Transverse colon (tissue), 4 donors: ENCODE measurements at regions not wholly inside any gene's neighbourhood (a gene's known extent, or its start where the extent isn't known, plus 50 kb on each side); places are given as distances from the start of the nearest gene placed in this dataset.

Source experiments
- DNase-seq: peaks from one replicate; pipeline ENCODE4 v3.0.0-alpha.2; 2019
- H3K27ac ChIP-seq, 4 donors: fragments of 200-600 bp; sonication (generic); 2 replicates each; pipeline ENCODE4 v1.5.1; 2016 to 2018; ENCODE audit warnings: inconsistent platforms in 4 of 4
- H3K27me3 ChIP-seq: fragments of 200-600 bp; sonication (generic); 2 replicates; pipeline ENCODE4 v1.5.1; 2017; ENCODE audit warnings: inconsistent platforms
- H3K36me3 ChIP-seq, 4 donors: fragments of 200-600 bp; sonication (generic); 2 replicates each; pipeline ENCODE4 v1.5.1; 2017 to 2019; ENCODE audit warnings: inconsistent platforms in 4 of 4
- H3K4me1 ChIP-seq, 4 donors: fragments of 200-600 bp; sonication (generic); 2 replicates each; pipeline ENCODE4 v1.5.1; 2017 to 2020; ENCODE audit warnings: inconsistent platforms in 4 of 4
- H3K4me3 ChIP-seq, 4 donors: fragments of 200-600 bp; sonication (generic); 1 replicate in 1 of 4; 2 replicates in 3 of 4; pipeline versions ENCODE4 v1.5.1 to v1.6.1; 2017 to 2019; ENCODE audit warnings: inconsistent platforms in 4 of 4
- H3K9me3 ChIP-seq, 2 donors: fragments of 200-600 bp; sonication (generic); 2 replicates each; pipeline ENCODE4 v1.5.1; 2017 to 2019; ENCODE audit warnings: inconsistent platforms in 2 of 2
- EP300 ChIP-seq: sonication (generic); formaldehyde crosslinking; IDR thresholded peaks from one replicate; pipeline ENCODE4 v1.6.1; 2017; ENCODE audit warnings: antibody characterized with exemption, low read depth
- POLR2A ChIP-seq: fragments of 450-650 bp; IDR thresholded peaks from one replicate; pipeline ENCODE4 v1.6.1; 2016; ENCODE audit warnings: antibody characterized with exemption, mild to moderate bottlenecking, moderate library complexity
- POLR2AphosphoS5 ChIP-seq, 3 donors: sonication (generic); formaldehyde crosslinking; IDR thresholded peaks; one replicate each; pipeline ENCODE4 v1.6.1; 2016; ENCODE audit warnings: antibody characterized with exemption in 3 of 3
- whole genome bisulfite sequencing, 2 donors: methylation state at CpG; one replicate each; pipeline ENCODE4 v1.1.5; 2018; ENCODE audit warnings: low coverage in 1 of 2; 5-methylcytosine and 5-hydroxymethylcytosine counted together
- in situ Hi-C, 4 donors: fragments of 200-750 bp; cut with MboI; loops; one replicate each; pipeline versions ENCODE4 v1.15.0 to v1.15.1; 2017; ENCODE audit warnings: low sequenced_read_pairs in 3 of 4, low pct_ligation_motif_present in 1 of 4, low pct_unique_long_range_greater_than_20kb in 1 of 4
- intact Hi-C: fragments of 100-400 bp; cut with DNase I; formaldehyde crosslinking; loops from one replicate; pipeline ENCODE4 v1.15.1; 2023; ENCODE audit warnings: low total_unique reads
- small RNA-seq, 4 donors: library from RNA; depleted of rRNA; stranded (forward); fragments of <200 nt; gene quantifications; one replicate each; pipeline ENCODE3, GENCODE V24; 2016
- TF ChIP-seq, protein P1 (sequence below), 5 experiments: fragments of 200-600 bp in 3 of 5; fragments of 450-650 bp in 2 of 5; sonication (generic) in 3 of 5; IDR thresholded peaks; 1 replicate in 2 of 5; 2 replicates in 3 of 5; pipeline ENCODE4 v1.5.1; 2016 to 2017; ENCODE audit warnings: antibody characterized with exemption in 5 of 5, inconsistent platforms in 3 of 5, mild to moderate bottlenecking in 2 of 5, moderate library complexity in 1 of 5

DNA sequence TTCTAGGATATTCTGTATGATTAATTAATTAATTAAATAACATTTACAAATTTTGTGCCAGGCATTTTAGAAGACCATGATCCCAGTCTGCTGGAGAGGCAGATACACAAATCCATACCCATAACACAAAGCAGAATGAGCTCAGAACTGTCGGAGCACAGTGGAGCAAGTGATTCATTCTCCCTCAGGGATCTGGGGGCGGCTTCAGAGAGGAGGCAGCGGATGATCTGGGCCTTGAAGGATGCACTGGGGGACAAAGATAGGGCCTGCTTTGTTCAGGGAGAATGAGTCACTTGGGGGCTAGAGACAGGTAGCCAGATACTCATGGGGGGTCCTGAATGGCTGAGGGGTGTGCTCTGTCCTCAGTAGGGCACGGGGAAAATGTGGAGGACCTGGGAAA lies 50.9 kb upstream of the TRABD2B start:
- no peak for TF ChIP-seq POLR2A
- TF ChIP-seq EP300: no peak
- no peak for TF ChIP-seq POLR2AphosphoS5 (IDR thresholded peaks at IDR 0.05)
- TF ChIP-seq, protein P1, sequence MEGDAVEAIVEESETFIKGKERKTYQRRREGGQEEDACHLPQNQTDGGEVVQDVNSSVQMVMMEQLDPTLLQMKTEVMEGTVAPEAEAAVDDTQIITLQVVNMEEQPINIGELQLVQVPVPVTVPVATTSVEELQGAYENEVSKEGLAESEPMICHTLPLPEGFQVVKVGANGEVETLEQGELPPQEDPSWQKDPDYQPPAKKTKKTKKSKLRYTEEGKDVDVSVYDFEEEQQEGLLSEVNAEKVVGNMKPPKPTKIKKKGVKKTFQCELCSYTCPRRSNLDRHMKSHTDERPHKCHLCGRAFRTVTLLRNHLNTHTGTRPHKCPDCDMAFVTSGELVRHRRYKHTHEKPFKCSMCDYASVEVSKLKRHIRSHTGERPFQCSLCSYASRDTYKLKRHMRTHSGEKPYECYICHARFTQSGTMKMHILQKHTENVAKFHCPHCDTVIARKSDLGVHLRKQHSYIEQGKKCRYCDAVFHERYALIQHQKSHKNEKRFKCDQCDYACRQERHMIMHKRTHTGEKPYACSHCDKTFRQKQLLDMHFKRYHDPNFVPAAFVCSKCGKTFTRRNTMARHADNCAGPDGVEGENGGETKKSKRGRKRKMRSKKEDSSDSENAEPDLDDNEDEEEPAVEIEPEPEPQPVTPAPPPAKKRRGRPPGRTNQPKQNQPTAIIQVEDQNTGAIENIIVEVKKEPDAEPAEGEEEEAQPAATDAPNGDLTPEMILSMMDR (IDR thresholded peaks at IDR 0.05): no peak
- Histone ChIP-seq H3K27me3 (no peaks in the 10 kb centered on the region), H3K4me1 (peaks cover 0 to 6% (median 2%) of the 10 kb centered on the region in 4 donors), H3K27ac (no peak overlapping the region), H3K36me3 (no peaks in the 10 kb centered on the region), H3K4me3 (no peak overlapping the region), H3K9me3 (no peaks in the 10 kb centered on the region)
- no peak for DNase-seq
- WGBS, 2 donors: 62 to 71% methylated on average over 4 of the region's 4 CpGs
- intact Hi-C loops (no loop called here), in situ Hi-C loops (no loop called here)

DNA sequence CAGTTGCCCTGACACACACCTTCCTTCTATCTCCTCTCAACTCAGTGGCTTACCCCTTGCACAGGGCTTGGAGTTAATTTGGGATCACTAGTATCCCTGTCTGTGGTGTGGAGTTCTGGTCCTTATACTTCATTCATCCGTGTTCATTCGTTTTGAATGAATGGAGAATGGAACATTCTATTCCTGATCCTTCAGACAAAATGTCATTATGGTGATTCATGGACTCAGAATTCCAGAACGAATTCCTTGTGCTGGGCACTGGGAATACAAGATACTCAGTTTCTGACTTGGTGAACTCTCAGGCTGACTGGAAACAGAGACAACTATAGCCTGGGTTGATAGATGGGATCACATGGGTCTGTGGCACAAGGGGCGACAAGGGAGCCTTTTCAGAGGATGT lies 49.9 kb upstream of the TRABD2B start:
- intact Hi-C loops: no loop called here
- Histone ChIP-seq H3K27ac (no peak overlapping the region), H3K36me3 (no peaks in the 10 kb centered on the region), H3K9me3 (no peaks in the 10 kb centered on the region), H3K4me1 (no peaks in the 10 kb centered on the region), H3K4me3 (no peak overlapping the region), H3K27me3 (no peaks in the 10 kb centered on the region)
- in situ Hi-C loops: no loop called here
- 67 to 68% methylated on average over 1 to 4 of the region's 4 CpGs for WGBS, 2 donors
- DNase-seq: no peak
- TF ChIP-seq, protein P1 (IDR thresholded peaks at IDR 0.05): no peak
- TF ChIP-seq POLR2AphosphoS5 (IDR thresholded peaks at IDR 0.05) (no peak), EP300 (no peak), POLR2A (no peak)

Small RNA genes lying in the stretch of these regions (small RNA-seq; reads per million reads assigned to genes)
- 0 reads per million in 4 donors for gene CYP46A4P
